ENCODE measurements at regions not wholly inside any gene's neighbourhood (a gene's known extent, or its start where the extent isn't known, plus 50 kb on each side); places are given as distances from the start of the nearest gene placed in this dataset.

DNA sequence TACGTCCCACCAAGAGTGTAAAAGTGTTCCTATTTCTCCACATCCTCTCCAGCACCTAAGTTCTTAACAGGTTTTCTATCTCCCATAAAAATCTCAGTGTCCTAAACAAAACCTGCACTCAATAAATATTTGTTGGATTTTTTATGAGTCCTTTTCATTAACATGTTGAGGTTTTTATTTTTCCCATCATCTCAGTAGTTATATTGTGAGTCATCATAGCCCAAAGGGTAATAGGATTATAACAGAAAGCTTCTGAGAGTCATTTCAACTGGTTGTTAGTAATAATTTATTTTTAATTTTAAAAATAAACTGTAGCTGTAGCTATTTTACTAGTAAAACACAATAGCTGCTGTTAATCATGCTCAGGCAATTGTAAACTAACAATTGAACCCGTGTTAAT is 331.6 kb upstream of the SLC30A5 start:
- no peak for DNase-seq (ENCODE audit: low spot score)
- ATAC-seq (ENCODE audit: low FRiP score), result no peak
- TF ChIP-seq, protein P1, sequence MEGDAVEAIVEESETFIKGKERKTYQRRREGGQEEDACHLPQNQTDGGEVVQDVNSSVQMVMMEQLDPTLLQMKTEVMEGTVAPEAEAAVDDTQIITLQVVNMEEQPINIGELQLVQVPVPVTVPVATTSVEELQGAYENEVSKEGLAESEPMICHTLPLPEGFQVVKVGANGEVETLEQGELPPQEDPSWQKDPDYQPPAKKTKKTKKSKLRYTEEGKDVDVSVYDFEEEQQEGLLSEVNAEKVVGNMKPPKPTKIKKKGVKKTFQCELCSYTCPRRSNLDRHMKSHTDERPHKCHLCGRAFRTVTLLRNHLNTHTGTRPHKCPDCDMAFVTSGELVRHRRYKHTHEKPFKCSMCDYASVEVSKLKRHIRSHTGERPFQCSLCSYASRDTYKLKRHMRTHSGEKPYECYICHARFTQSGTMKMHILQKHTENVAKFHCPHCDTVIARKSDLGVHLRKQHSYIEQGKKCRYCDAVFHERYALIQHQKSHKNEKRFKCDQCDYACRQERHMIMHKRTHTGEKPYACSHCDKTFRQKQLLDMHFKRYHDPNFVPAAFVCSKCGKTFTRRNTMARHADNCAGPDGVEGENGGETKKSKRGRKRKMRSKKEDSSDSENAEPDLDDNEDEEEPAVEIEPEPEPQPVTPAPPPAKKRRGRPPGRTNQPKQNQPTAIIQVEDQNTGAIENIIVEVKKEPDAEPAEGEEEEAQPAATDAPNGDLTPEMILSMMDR (IDR thresholded peaks at IDR 0.05), result no peak

DNA sequence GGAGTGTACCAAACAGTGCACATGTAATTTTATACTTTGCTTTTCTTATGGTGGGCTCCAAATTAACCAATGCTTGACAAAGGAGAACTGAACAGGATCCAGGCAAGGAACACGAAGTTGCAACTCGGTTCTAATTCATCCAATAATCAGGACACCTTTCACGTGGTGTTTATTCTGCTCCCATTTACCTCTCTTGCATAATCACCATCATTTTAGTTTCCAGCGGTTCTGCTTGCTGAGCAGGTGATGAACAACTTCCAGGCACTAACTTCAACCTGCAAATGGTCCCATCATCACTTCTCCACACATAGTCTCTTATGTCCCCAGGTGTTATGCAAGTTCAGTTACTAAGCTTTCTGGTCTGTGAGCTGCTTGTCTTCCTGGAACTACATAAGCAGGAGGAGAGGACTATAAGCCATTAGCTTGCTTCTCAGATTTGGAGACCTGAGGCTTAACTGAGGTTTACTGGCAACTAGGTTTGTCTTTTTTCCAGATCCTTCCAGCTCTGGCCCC is 326.8 kb upstream of the SLC30A5 start:
- ATAC-seq (ENCODE audit: low FRiP score), result no peak
- DNase-seq (ENCODE audit: low spot score), result no peak
- TF ChIP-seq, protein P1 (IDR thresholded peaks at IDR 0.05), result no peak

DNA sequence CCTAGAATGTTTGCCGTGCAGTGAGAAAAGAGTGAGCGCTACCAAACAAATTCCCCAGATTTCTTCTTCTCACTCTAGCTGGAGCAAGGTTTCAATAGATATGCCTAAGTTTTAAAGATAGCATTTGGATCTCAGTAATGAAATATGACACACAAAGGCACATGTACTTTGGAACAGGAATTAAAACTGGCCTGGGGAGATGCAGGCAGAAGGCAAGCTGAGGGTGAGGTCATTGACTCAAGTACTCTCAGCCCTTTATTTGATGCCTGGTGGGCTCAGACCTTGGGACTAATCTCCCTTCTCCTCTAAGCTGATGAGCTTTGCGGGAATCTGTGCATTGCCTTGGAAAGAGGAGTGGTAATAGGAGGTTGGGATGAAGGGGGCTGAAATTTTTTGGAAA is 323.3 kb upstream of the SLC30A5 start:
- TF ChIP-seq, protein P1 (IDR thresholded peaks at IDR 0.05), result no peak
- no peak for ATAC-seq (ENCODE audit: low FRiP score)

DNA sequence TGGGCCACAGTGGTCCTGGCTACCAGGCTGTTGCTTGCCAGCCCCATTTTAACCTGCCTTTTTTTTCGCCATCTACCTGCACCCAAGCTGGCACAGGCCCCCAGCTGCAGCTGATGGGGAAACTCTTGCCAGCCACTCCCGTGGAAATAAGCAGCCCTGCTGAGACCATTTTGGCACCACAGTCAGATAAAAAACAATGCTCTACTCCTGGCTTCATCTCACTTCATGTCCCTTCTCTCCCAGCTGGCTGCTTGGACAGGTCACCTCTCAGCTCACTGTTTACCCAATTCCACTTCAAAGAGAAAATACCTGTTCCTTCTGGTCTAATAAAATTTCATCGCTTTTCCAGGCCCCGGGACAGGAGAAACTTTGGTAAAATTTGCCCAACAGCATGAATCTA is 322.6 kb upstream of the SLC30A5 start:
- no peak for DNase-seq (ENCODE audit: low spot score)
- no peak for ATAC-seq (ENCODE audit: low FRiP score)
- TF ChIP-seq, protein P1 (IDR thresholded peaks at IDR 0.05), result no peak

More for the DNA sequence above, 323.3 kb upstream of the SLC30A5 start:
- DNase-seq (ENCODE audit: low spot score), result no peak

DNA sequence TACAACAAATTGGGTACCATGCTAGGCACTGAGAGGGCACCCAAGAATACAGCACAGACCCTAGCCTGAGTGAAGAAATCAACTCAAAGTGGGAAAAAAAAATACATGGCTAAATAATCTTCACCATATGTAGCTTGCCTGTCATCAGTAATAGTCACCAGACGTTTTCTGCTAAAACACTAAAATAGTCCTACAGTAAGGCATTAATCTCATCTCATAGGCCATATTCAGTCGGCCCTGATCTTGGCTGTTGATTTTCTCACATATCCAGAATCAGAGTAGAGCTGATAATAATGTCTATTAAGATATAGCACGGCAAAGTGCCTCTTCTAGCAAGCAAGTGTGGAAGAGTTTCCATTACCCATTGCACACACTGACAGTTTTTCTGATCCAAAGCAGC is 322.1 kb upstream of the SLC30A5 start:
- TF ChIP-seq, protein P1 (IDR thresholded peaks at IDR 0.05), result no peak
- no peak for DNase-seq (ENCODE audit: low spot score)
- no peak for ATAC-seq (ENCODE audit: low FRiP score)

DNA sequence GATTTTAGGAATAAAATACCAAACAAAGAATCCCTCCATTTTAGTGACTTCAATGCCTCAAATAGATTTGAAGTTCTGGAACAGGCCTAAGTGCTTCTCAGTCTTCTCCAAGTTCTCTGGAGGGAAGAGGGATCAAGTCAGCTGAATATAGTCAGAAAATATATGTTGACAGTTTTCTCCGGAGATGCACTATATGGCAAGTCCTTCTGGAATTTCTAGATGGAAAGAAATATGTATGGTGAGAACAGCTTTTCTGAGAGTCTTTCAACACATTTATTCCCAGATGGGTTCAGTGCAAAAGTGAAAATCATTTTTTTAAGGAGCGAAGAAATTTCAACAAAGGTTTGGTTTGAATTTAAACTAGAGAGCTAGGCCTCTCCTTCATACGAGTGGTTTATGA is 317.4 kb upstream of the SLC30A5 start:
- DNase-seq (ENCODE audit: low spot score) (no peak), ATAC-seq (ENCODE audit: low FRiP score) (no peak)
- TF ChIP-seq, protein P1 (IDR thresholded peaks at IDR 0.05), result no peak

DNA sequence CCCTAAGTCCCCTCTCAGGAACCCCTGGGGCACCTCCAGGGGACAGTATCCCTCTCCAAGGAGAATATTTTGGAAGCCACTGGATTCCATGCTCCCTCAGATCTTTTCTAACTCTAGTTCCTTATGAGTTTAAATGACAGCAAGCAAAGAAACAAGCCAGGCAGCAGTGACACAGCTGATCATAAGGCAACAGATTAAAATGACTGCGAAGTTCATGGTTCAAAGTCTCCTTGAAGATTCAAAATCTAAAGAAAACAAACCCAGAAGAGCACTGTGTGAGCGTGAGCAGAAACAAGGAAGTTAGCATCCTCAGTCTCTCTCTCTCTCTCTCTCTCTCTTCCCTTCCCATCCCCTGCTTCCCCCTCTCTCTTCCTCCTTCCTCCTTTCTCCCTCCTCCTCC is 316.7 kb upstream of the SLC30A5 start:
- TF ChIP-seq, protein P1 (IDR thresholded peaks at IDR 0.05), result no peak
- DNase-seq (ENCODE audit: low spot score) (no peak), ATAC-seq (ENCODE audit: low FRiP score) (no peak)

All from omental fat pad (tissue), 3 donors.